ENCODE measurements at regions not wholly inside any gene's neighbourhood (a gene's known extent, or its start where the extent isn't known, plus 50 kb on each side); places are given as distances from the start of the nearest gene placed in this dataset.

DNA sequence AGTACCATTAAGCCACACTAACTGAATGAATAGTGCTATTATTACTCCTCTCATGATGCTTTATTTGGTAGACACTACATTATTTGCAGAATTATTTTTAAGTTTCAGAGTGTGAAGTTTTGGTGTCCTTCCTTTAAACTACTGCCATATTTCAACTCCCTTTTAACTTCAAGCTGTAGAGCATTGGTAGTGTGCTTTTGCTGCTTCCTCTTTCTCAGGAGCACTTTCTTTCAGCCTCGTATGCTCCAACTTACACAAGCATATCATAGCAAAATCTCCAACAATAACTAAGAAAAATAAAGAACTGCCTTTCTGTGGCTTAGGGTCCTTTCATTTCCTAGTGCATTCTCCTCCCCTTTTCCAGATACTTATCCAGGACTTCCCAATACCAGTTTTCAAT, 476.4 kb upstream of the AGTR1 start:
- no peak for TF ChIP-seq POLR2A (IDR thresholded peaks at IDR 0.05)
- no peak for TF ChIP-seq EP300 (IDR thresholded peaks at IDR 0.05)
- TF ChIP-seq, protein P1, sequence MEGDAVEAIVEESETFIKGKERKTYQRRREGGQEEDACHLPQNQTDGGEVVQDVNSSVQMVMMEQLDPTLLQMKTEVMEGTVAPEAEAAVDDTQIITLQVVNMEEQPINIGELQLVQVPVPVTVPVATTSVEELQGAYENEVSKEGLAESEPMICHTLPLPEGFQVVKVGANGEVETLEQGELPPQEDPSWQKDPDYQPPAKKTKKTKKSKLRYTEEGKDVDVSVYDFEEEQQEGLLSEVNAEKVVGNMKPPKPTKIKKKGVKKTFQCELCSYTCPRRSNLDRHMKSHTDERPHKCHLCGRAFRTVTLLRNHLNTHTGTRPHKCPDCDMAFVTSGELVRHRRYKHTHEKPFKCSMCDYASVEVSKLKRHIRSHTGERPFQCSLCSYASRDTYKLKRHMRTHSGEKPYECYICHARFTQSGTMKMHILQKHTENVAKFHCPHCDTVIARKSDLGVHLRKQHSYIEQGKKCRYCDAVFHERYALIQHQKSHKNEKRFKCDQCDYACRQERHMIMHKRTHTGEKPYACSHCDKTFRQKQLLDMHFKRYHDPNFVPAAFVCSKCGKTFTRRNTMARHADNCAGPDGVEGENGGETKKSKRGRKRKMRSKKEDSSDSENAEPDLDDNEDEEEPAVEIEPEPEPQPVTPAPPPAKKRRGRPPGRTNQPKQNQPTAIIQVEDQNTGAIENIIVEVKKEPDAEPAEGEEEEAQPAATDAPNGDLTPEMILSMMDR (IDR thresholded peaks at IDR 0.05) = no peak
